ENCODE measurements at regions not wholly inside any gene's neighbourhood (a gene's known extent, or its start where the extent isn't known, plus 50 kb on each side); places are given as distances from the start of the nearest gene placed in this dataset.

DNA sequence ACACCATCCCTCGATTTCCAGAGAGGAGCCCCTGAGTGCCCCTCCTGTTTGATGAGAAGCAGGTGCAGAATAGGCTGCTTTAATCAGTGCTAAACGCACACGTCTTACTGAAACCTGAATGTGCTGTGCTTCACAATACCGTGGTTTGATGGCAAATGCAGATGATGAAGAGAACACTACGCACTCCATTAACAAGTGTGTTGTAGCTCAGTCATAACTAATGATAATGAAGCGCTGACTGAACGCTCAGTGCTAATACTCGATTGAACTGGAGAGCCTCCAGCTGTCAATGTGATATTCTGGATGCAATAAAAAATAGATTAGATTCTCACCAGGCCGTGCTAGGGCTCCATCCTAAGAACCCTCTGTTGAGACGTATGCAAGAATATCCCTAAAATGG, 279.7 kb upstream of the PLPP4 start:
- no peaks in the 10 kb centered on the region for H3K27me3 ChIP-seq (ENCODE audit: control insufficient read depth, insufficient read depth, low read length)
- H3K4me1 ChIP-seq: no peaks in the 10 kb centered on the region
- H3K27ac ChIP-seq: no peak overlapping the region
- no peak for TF ChIP-seq CTCF (IDR thresholded peaks at IDR 0.05)
- H3K79me2 ChIP-seq: no peaks in the 10 kb centered on the region
- no peak overlapping the region for H3K9ac ChIP-seq
- no peak overlapping the region for H2AFZ ChIP-seq
- H3K4me3 ChIP-seq (ENCODE audit: low read depth, low read length): no peak overlapping the region
- no peaks in the 10 kb centered on the region for H3K36me3 ChIP-seq (ENCODE audit: control insufficient read depth, insufficient read depth, low read length)
- no peaks in the 10 kb centered on the region for H3K9me3 ChIP-seq (ENCODE audit: control insufficient read depth, low read length)
- H3K4me2 ChIP-seq (ENCODE audit: low read length): no peak overlapping the region

DNA sequence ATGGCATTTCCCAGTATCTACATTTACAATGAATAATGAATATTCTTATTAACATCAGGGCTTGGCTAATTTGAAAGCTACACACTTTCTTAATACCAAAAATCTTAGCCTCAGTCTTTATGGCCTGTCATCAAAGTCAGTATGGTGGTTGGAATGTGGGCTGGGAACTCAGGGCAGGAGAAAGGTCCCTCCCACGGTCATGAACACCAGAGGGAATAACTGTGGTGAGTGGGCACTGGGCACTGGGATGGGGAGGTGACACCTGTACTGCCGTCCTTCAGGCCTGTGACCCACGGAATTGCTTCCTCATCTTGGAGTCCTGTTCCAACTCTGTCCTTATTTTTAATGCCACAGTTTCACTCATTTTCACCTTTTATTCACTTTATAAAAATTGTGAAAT, 276.9 kb upstream of the PLPP4 start:
- no peaks in the 10 kb centered on the region for H3K79me2 ChIP-seq
- no peaks in the 10 kb centered on the region for H3K27me3 ChIP-seq (ENCODE audit: control insufficient read depth, insufficient read depth, low read length)
- no peaks in the 10 kb centered on the region for H3K36me3 ChIP-seq (ENCODE audit: control insufficient read depth, insufficient read depth, low read length)
- TF ChIP-seq CTCF (IDR thresholded peaks at IDR 0.05): no peak
- no peak overlapping the region for H3K27ac ChIP-seq
- no peaks in the 10 kb centered on the region for H3K4me1 ChIP-seq
- H2AFZ ChIP-seq: no peak overlapping the region
- H3K9me3 ChIP-seq (ENCODE audit: control insufficient read depth, low read length): no peaks in the 10 kb centered on the region
- no peak overlapping the region for H3K9ac ChIP-seq
- no peak overlapping the region for H3K4me3 ChIP-seq (ENCODE audit: low read depth, low read length)
- no peak overlapping the region for H3K4me2 ChIP-seq (ENCODE audit: low read length)

GRCh38 chr10:120181154-120181553, 275.9 kb upstream of the PLPP4 start:
- no peak overlapping the region for H3K4me2 ChIP-seq (ENCODE audit: low read length)
- H3K4me3 ChIP-seq (ENCODE audit: low read depth, low read length): no peak overlapping the region
- no peaks in the 10 kb centered on the region for H3K9me3 ChIP-seq (ENCODE audit: control insufficient read depth, low read length)
- H3K27ac ChIP-seq: no peak overlapping the region
- H2AFZ ChIP-seq: no peak overlapping the region
- no peak for TF ChIP-seq CTCF (IDR thresholded peaks at IDR 0.05)
- no peaks in the 10 kb centered on the region for H3K79me2 ChIP-seq
- H3K9ac ChIP-seq: no peak overlapping the region
- no peaks in the 10 kb centered on the region for H3K36me3 ChIP-seq (ENCODE audit: control insufficient read depth, insufficient read depth, low read length)
- H3K4me1 ChIP-seq: no peaks in the 10 kb centered on the region
- H3K27me3 ChIP-seq (ENCODE audit: control insufficient read depth, insufficient read depth, low read length): no peaks in the 10 kb centered on the region

- Histone ChIP-seq H3K4me1 (no peaks in the 10 kb centered on the region), H3K36me3 (ENCODE audit: control insufficient read depth, insufficient read depth, low read length) (no peaks in the 10 kb centered on the region), H3K27ac (no peak overlapping the region), H3K9ac (no peak overlapping the region), H3K4me2 (ENCODE audit: low read length) (no peak overlapping the region), H3K79me2 (no peaks in the 10 kb centered on the region), H3K9me3 (ENCODE audit: control insufficient read depth, low read length) (no peaks in the 10 kb centered on the region), H3K4me3 (ENCODE audit: low read depth, low read length) (no peak overlapping the region), H2AFZ (no peak overlapping the region), H3K27me3 (ENCODE audit: control insufficient read depth, insufficient read depth, low read length) (no peaks in the 10 kb centered on the region)
- TF ChIP-seq CTCF (IDR thresholded peaks at IDR 0.05): no peak
Observed at GRCh38 chr10:120182431-120182830, 274.6 kb upstream of the PLPP4 start.

DNA sequence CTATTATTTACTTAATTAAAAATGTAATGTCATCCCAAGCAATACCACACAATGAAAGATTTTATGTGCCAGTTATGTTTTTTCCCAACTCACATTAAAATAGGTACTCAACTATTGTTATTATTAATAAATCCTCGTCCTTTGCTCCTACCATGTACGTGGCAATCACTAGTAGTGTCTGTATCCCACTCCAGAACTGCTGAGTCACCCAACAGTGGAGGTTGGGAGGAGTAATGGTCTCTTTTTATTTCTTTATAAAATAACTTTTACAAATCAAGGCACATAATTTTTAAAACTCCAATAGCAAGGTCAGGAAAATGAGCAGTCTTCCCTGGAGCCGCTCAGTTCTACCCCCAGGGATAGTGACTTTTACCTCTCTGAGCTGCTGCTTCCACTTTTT, 273.5 kb upstream of the PLPP4 start:
- Histone ChIP-seq H3K4me2 (ENCODE audit: low read length) (no peak overlapping the region), H2AFZ (no peak overlapping the region), H3K27ac (no peak overlapping the region), H3K4me1 (no peaks in the 10 kb centered on the region), H3K9me3 (ENCODE audit: control insufficient read depth, low read length) (no peaks in the 10 kb centered on the region), H3K36me3 (ENCODE audit: control insufficient read depth, insufficient read depth, low read length) (no peaks in the 10 kb centered on the region), H3K9ac (no peak overlapping the region), H3K79me2 (no peaks in the 10 kb centered on the region), H3K4me3 (ENCODE audit: low read depth, low read length) (no peak overlapping the region), H3K27me3 (ENCODE audit: control insufficient read depth, insufficient read depth, low read length) (no peaks in the 10 kb centered on the region)
- TF ChIP-seq CTCF (IDR thresholded peaks at IDR 0.05): no peak

Measured in parathyroid adenoma (tissue), 2 donors.